ENCODE measurements at regions not wholly inside any gene's neighbourhood (a gene's known extent, or its start where the extent isn't known, plus 50 kb on each side); places are given as distances from the start of the nearest gene placed in this dataset.

GRCh38 chrX:1134156-1134555 is 78.3 kb downstream of the CRLF2 start:
- no peak overlapping the region for H3K4me2 ChIP-seq (ENCODE audit: insufficient read depth, low read length)
- DNase-seq (ENCODE audit: extremely low read depth in 1 of 4, low spot score in 3 of 4) (no peak), ATAC-seq (no peak), FAIRE-seq (no peak)
- no peak overlapping the region for H3K4me3 ChIP-seq
- H3K9ac ChIP-seq (ENCODE audit: insufficient read depth in 1 of 2, low read depth in 2 of 2, low read length in 2 of 2) = no peak overlapping the region
- H3K27me3 ChIP-seq (ENCODE audit: control insufficient read depth in 2 of 2, insufficient read depth in 2 of 2, low read length in 2 of 2) = peaks cover 0 to 23% of the 10 kb centered on the region in 2 experiments; a peak in 3 of 5 replicates
- intact Hi-C loops (cut with micrococcal nuclease) (no loop called here), in situ Hi-C loops (cut with MboI) (loop anchor here (10.0 kb wide), 1 partner anchor 539 kb away; no protein-coding TSS in a partner anchor)
- no peaks in the 10 kb centered on the region for H3K9me1 ChIP-seq (ENCODE audit: control insufficient read depth, insufficient read depth, low read length)
- POLR2A ChIA-PET = no interaction called here
- no TSS peak for BruUV-seq (replicated peaks)
- CTCF ChIA-PET (ENCODE audit: low intra/inter-chr PET ratio) = no interaction called here
- TF ChIP-seq CAMTA2 (CRISPR knock-in tag; conservative IDR thresholded peaks at IDR 0.05) = no peak
- TF ChIP-seq ZNF740 (CRISPR knock-in tag; IDR thresholded peaks at IDR 0.05) = no peak
- no peak for TF ChIP-seq ZNF740 (tag; IDR thresholded peaks at IDR 0.05)
- TF ChIP-seq SMARCA4 (IDR thresholded peaks at IDR 0.05) = no peak
- H4K20me1 ChIP-seq (replicated peaks; ENCODE audit: control insufficient read depth, insufficient read depth, low read length) = no peaks in the 10 kb centered on the region
- WGBS (ENCODE audit: insufficient coverage, low coverage, missing lambda C conversion rate) = 0% methylated on average over 10 of the region's 12 CpGs
- no peak overlapping the region for H3K27ac ChIP-seq (ENCODE audit: extremely low read depth, low read depth, low read length)
- H3K4me1 ChIP-seq (replicated peaks in 1 of 2; ENCODE audit: control insufficient read depth in 2 of 2, insufficient read depth in 2 of 2, low read length in 2 of 2) = no peaks in the 10 kb centered on the region
- H3K79me2 ChIP-seq (ENCODE audit: control insufficient read depth, insufficient read depth, low read length) = no peaks in the 10 kb centered on the region
- H3K36me3 ChIP-seq (ENCODE audit: control insufficient read depth, insufficient read depth, low read length) = no peaks in the 10 kb centered on the region
- H2AFZ ChIP-seq (ENCODE audit: low read depth, low read length) = no peak overlapping the region
- H3K9me3 ChIP-seq (replicated peaks; ENCODE audit: control insufficient read depth, insufficient read depth, low read depth, low read length) = no peaks in the 10 kb centered on the region

- Histone ChIP-seq H3K36me3 (ENCODE audit: control insufficient read depth, insufficient read depth, low read length) (no peaks in the 10 kb centered on the region), H4K20me1 (replicated peaks; ENCODE audit: control insufficient read depth, insufficient read depth, low read length) (no peaks in the 10 kb centered on the region), H3K4me1 (replicated peaks in 1 of 2; ENCODE audit: control insufficient read depth in 2 of 2, insufficient read depth in 2 of 2, low read length in 2 of 2) (no peaks in the 10 kb centered on the region), H3K4me2 (ENCODE audit: insufficient read depth, low read length) (no peak overlapping the region), H3K27ac (ENCODE audit: extremely low read depth, low read depth, low read length) (no peak overlapping the region), H2AFZ (ENCODE audit: low read depth, low read length) (no peak overlapping the region), H3K27me3 (ENCODE audit: control insufficient read depth in 2 of 2, insufficient read depth in 2 of 2, low read length in 2 of 2) (no peaks in the 10 kb centered on the region), H3K9me1 (ENCODE audit: control insufficient read depth, insufficient read depth, low read length) (no peaks in the 10 kb centered on the region), H3K9ac (ENCODE audit: insufficient read depth in 1 of 2, low read depth in 2 of 2, low read length in 2 of 2) (no peak overlapping the region), H3K4me3 (no peak overlapping the region), H3K79me2 (ENCODE audit: control insufficient read depth, insufficient read depth, low read length) (no peaks in the 10 kb centered on the region), H3K9me3 (replicated peaks; ENCODE audit: control insufficient read depth, insufficient read depth, low read depth, low read length) (0 out of 2 replicates have a peak, but pooled peaks cover 2% of the 10 kb centered on the region)
- ATAC-seq (no peak), DNase-seq (ENCODE audit: extremely low read depth in 1 of 4, low spot score in 3 of 4) (no peak), FAIRE-seq (no peak)
- CTCF ChIA-PET (ENCODE audit: low intra/inter-chr PET ratio) = no interaction called here
- TF ChIP-seq ZNF561 (CRISPR knock-in tag; conservative IDR thresholded peaks at IDR 0.05) (no peak), MYNN (IDR thresholded peaks at IDR 0.05) (no peak), MYNN (CRISPR knock-in tag; IDR thresholded peaks at IDR 0.05) (no peak), BRF2 (IDR thresholded peaks at IDR 0.05; ENCODE audit: borderline replicate concordance, insufficient read depth, insufficient read length) (no peak), KAT8 (IDR thresholded peaks at IDR 0.05; ENCODE audit: low read depth) (no peak)
- WGBS (ENCODE audit: insufficient coverage, low coverage, missing lambda C conversion rate) = 3% methylated on average over 3 of the region's 3 CpGs
- POLR2A ChIA-PET = no interaction called here
- intact Hi-C loops (cut with micrococcal nuclease) = no loop called here
- in situ Hi-C loops (cut with MboI) = no loop called here
- BruUV-seq (replicated peaks) = no TSS peak
These were observed 85.7 kb downstream of the CRLF2 start for GRCh38 chrX:1126738-1127137.
